HG03045 (cell line): ENCODE measurements at regions not wholly inside any gene's neighbourhood (a gene's known extent, or its start where the extent isn't known, plus 50 kb on each side); places are given as distances from the start of the nearest gene placed in this dataset.
A peak's percentile ranks its signal among the peaks of the same experiment; 100 is the strongest.

Experiments
- ATAC-seq: cut with Tn5 transposase; IDR thresholded peaks from one replicate; pipeline ENCODE4 v1.9.1; 2021; ENCODE audit warnings: mild to moderate bottlenecking, moderate library complexity; ENCODE audit not compliant: unreplicated experiment

DNA sequence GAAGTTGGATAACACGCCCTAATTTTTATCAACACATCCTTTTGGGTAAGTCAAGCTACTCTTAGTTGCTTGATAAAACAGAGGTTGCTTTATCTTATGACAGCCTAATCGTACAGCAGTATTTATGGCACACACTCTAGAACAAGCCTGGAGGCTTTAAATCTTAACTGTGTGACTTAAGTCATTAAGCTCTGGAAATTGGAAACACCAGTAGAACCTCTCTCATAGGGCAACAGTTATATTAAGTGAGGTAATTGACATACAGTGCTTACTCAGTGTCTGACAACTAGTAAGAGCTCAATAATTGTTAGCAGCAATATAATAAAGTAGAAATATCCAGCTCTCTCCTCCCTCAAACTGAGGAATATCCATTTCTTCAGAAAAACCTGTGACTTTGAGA lies 808.9 kb upstream of the WWC1 start:
- ATAC-seq, result no peak

DNA sequence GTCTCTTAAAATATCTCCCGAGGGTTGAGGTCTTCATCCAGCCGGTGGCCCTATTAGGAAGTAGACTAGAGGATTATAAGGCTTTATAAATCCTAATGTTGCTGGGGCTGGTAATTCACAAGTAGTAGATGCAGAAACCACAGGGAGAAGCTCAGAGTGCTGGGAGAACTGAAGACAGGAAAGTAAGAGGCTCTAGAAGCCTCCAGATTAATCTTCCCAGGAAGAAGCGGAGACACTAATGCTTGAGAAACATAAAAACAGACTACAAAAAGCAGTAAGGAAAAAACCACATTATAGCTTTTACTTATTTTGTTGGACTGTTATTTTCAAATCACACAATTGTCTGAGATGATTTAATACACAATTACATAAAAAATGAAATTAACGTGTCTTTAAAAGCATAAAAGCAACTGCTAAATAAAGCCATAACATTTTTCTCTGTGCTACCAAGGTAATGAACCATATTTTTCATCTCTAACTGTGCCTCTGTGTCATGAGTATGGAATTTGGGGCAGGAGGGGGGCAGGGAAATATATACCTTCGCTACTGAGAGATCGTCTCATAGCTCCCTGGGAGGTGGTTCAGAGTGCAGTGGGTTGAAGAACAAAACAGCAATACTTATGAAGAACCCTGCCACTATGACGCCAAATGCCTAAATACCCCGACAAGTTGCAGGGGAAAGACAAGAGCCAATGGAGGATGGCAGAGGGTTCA lies 806.2 kb upstream of the WWC1 start:
- no peak for ATAC-seq

DNA sequence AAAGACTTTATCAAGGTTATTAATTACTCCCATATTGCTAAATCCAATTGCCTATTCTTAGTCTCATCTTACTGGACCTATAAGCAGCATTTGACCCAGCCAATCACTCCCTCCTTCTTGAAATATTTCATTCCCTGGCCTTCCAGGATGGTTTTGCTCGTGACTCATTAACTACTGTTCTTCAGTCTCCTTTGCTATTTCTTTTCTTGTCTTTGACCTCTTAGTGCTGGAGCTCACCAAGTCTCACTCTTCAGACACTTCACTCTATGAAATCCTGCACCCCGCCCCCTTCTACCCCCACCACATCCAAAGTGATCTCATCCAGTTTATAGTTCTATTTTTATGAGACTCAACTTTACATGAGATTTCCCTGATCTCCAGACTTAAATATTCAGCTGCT lies 803.1 kb upstream of the WWC1 start:
- ATAC-seq, result no peak

DNA sequence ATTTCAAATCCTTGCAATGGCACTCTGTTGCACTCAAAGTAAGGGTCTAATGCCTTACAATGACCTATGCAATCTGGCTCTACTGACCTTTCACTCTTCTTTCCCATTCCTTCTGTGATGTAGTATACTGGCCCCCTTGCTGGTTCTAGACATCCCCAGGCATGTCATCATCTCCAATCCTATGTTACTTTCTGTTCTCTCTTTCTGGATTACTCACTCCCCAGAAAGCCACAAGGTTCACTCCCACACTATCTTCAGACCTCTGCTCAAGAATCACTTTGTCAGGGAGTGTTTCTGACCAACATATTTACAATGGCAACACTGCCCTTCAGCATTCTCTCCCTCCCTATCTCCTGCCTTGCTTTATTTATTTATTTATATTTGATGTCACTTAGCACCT lies 802.2 kb upstream of the WWC1 start:
- ATAC-seq, result peak; percentile 90

DNA sequence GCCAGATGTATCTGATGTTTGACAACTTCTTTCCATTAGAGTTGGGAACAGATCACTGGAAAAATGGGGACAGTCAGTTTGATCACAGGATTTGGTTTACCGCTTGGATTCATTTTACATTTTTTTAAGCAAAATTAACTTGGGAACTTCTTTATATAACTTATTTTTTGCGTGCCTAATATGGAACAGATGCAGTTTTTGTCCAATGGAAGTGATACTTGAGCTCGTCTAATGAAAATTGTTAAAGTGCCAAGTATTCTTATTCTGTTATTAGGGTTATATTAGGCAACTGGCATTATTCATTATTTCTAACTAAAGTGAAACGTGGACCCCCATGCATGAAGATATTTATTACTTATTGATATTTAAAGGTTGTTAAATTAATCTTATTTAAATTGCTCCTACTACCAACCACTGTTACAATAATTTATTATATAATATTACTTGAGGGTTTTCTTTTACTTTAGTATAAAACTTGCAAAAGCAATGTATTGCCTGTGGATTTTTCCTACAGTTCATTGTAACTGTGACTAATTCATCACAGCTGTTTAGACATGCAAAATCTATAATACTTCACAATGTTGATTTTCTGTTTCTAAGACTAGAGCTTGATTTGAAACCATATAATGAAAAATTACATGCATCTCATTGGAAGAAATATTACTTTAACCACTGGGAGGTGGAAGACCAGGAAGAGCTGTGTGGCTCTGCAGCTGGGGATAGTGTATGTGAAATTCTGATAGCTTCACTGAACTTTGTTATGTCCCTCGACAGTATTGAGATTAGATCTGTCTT lies 787.3 kb upstream of the WWC1 start:
- ATAC-seq, result no peak

DNA sequence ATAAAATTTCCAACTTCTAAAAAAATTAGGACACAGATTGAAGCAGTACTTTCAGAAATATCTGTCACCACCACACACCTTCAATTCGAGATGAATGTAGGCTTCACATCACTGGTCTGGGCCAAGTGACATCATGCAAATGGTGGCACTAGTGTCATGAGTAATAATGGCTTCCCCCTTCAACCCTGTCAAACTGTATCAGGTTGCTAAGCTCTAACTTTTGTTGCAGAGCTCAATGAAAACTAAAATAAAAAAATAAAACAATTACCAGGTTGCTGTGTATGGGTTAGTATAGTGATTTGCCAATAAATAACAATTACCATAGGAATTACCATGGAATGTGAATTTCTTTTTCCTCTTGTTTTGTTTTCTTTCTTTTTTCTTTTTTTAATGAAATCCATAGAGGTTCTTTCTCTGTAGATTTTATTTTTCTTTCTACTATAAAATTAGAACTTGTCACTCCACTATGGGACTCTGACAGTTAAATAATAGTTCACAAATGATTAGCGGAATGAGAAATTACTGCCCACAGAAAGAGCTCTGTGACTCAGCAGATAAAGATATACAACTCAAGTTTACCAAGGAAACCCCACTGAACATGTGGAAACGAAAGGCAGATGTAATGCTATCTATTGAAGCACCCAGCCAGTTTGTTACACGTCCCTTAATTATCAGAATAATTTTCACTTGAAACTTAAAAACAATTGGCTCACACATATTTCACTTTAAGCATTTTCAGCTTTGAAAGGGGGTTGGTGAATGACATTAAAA lies 783.8 kb upstream of the WWC1 start:
- ATAC-seq, result no peak

DNA sequence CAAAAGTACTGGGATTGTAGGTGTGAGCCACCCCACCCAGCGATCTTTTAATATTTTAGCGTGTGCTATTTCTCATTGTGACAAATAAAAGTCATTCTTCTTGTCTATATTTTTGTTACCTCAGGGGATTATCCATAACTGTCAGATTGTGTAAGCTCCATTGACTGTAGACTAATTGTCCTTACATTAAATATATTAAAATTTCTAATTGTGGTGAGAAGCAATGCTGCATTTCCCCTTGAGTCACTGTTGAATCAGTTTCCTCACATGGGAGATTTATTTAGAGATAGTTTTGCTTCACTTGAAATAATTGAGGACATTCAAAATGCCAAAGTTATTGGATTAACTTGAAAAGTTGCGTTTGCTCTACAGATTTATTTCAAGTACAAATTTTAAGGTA lies 782.4 kb upstream of the WWC1 start:
- no peak for ATAC-seq

DNA sequence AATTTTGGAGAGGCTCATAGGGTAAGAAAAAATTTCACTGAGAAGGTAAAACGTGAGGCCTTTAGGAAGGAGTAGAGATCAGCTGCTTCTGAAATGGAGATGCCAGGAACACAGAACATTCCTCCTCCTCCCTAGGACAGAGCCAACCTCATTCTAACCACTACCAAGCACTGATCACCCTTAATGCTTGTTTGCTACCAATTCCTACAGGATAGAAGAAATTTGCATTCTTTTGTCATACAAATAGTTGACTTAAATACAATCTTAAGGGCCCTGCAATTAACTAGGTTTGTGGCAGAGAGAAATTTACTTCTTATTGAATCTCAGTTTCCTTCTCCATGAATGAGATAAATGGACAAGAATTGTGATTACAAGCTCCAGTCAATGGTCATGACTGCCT lies 780.2 kb upstream of the WWC1 start:
- ATAC-seq, result no peak

DNA sequence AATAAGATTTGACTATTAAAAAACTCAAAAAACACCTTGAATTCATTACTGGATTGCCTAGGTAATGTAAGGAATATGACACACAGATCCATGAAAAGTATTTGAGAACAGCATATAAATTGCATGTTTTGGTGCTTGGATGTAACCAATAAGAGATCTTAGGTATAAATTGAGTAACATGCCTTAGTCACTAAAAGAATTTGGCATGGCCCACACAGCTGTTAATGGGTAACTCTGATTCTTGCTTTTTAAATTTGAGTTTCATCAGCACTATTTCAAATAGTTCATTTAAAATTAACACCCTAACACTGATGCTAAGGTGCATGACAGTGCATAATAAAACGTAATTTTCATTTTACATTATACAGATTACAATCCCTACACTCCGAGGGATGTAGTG lies 779.3 kb upstream of the WWC1 start:
- ATAC-seq, result no peak

DNA sequence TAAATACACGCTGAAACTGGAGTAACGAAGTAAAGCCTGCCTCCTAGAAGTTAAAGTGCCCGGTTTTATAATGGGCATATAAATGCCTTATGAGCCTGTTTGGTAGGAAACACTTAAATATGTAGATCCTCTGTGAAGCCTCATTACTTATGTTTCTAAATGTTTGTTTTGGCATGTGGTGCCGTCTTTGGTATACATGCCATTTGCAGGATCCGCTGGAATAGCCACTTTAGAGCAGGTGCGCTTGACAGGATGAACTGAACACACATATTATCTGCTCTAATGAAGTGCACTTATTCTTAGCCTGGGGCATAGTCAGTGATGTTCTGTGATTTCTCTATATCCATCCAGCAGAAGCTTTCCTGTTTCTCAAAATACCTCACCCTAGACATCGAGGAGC lies 778.1 kb upstream of the WWC1 start:
- no peak for ATAC-seq

DNA sequence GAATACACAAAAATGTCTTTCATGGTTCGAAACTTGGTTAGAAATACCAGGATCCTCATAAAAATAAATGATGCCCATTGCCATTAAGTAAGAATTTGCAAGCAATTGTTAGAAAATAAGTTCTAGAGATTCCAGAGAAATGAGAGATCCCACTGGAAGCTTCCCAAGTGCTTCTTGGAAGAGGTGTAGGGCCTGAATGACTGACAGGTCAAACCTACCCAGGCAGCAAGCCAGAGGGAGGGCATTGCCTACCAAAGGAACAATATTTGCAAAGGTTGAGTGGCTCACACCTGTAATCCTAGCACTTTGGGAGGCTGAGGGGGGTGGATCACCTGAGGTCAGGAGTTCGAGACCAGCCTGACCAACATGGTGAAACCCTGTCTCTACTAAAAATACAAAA lies 777.0 kb upstream of the WWC1 start:
- ATAC-seq, result no peak

DNA sequence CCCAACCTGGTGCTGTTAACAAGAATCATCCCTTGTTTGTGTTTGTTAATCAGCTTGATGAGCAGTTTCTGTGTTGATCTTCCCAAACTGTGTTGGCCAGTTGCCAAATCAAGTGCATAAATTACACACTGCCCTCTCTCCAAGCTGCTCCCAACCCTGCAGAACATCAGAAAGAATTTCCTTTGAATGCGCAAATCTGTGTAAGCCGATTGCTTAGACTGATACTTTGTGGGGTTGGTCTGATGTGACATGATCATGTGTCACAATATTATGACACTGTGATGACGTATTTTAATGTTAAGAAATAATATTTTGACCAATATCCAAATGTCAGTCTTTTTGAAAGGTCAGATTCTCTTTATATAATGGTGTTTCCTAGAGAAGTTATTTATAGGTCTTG lies 766.4 kb upstream of the WWC1 start:
- no peak for ATAC-seq

DNA sequence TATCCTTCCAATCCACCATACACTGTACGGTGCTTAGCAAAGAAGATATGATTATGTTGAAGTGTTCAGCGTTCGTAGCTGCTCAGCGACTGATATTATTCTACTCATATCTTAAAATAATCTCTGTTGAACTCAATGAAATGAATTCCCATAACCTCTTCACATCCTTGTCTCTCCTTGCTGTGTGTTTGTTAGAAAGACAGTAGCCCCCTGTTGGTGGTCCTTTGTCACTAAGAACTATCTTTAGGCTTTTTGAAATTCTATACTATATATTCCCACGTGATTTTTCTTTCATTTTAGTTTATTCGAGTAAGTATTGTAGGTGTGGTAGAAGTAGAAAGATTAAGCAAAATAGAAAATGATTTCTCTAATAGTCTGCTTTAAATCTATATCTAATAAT lies 762.8 kb upstream of the WWC1 start:
- no peak for ATAC-seq

DNA sequence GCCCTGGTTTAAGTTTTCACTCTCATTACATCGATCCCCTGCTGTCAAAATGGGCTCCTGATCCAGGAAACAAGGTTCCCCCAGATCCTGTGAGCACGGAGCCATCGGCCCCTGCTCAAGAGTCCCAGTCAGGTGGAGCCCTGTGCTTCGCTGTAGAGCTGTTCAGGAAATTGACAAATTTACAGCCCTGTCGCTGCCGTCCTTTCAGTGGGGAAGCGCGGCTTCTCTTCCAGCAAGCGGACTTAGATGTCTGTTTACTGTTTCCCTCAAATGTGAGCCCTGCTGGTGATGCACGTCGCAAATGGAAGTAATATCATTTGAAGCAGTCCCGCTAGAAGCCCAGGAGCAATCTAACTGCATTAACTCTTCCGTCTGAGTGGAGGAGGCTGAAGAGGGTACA lies 760.9 kb upstream of the WWC1 start:
- ATAC-seq, result no peak

DNA sequence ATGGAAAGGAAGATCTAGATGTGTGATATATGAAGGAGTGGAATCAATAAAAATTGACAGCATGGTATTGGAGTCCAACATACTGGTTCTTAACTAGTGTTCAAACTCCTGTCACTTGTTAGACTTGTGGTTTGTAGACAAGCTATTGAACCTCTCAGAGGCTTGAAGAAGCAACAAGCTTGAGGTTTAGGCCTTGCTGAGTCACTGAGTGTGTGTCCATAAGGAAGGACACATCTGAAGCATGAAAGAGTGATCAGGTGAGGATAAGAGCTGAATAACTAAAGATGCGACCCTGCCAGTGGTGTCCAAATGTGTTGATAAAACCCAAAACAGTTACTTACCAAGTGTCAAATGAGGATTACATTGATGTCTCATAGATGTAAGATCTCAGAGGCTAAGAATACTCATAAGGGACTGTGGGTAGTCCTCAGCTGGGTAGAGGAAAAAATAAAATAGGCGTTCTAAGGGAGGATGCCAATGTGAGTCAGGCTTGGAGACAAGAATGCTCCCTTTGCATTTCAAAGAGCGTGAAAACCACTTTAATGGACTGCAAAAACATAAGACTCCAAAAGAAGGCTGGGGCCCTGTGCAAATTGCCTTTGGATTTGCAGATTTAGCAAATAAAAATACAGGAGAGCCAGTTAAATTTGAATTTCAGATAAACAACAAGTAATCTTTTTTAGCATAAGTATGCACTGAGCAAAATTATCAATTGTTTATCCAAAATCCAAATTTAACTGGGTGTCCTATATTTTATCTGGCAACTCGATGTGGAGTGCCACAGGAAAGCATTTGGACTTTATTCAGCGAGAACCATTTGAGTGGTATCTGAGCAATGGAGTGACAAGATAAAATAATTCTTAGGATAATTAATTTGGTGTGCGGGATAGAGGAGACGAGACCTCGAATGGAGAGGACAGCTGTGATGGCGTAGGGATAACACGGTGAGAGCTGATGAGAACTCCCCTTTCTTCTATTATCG lies 757.3 kb upstream of the WWC1 start:
- ATAC-seq, result no peak

DNA sequence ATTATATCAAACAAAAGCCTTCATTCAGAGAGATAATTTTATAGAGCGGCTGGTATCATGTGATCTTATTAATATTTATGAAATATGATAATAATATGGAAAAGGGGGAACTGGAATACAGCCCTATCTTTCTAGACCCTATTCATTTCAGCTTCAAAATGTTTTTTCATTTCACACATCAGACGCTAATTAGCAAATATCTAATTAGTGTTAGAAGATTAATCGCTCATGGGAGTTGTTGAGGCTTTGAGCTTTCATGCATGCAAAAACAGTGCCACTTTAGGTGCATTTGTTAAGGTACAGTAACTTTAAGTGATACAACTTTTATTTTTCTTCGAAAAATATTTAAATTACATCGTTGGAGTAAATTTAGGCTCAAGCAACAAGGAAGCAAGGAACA lies 751.7 kb upstream of the WWC1 start:
- no peak for ATAC-seq

DNA sequence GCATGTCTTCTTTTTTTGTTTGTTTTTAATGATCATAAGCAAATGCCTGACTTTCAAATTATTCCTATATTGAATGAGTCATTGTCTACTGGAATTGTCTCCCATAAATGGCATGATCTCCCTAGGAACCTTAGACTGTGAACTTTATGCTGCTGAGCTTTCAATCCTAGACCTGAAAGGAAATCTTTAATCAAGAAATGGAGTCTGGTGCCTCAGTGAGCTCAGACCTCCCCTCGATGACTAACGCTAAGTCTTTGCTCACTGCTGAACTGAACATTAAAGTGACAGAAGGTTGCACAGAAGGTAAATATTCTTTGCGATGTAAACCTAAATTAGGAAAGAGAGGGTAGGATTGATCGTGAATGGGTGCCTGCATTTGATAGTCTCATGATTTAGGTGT lies 745.2 kb upstream of the WWC1 start:
- no peak for ATAC-seq

DNA sequence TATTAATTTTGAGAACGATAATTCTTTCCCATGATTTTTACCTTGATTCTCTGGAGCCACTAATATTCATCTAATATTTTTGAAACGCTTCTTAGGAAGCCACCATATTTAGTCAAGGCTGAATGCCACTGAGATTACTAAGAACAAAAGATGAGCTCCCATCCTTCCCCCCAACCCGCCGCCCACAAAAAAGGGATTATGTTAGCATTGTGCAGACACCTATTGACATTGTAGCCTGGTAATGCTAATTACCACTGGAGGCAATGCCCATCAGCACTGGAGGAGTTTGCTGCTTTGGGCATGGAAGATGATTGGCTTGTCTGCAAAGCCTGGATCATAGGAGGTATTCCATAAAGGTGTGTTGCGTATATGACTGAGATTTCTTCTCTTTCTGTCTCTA lies 739.1 kb upstream of the WWC1 start:
- ATAC-seq, result no peak

DNA sequence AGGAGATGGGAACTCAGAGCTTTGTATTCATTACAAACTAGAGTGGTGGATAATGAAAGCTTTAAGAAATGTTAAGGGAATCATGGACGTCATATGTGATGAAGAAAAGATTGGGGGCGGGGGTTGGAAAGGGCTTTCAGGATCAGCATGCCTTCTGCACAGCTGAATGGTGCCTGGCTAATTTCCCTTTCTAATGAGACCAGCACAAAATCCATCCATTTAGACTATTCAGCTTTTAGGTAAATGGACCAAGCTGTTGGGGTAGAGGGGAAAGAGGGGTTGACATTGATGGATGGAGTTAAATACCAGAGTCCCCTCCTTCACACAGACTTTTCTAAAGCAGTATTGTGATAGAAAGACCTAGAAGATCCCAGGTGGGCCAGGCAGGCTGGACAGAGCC lies 737.9 kb upstream of the WWC1 start:
- ATAC-seq, result no peak

DNA sequence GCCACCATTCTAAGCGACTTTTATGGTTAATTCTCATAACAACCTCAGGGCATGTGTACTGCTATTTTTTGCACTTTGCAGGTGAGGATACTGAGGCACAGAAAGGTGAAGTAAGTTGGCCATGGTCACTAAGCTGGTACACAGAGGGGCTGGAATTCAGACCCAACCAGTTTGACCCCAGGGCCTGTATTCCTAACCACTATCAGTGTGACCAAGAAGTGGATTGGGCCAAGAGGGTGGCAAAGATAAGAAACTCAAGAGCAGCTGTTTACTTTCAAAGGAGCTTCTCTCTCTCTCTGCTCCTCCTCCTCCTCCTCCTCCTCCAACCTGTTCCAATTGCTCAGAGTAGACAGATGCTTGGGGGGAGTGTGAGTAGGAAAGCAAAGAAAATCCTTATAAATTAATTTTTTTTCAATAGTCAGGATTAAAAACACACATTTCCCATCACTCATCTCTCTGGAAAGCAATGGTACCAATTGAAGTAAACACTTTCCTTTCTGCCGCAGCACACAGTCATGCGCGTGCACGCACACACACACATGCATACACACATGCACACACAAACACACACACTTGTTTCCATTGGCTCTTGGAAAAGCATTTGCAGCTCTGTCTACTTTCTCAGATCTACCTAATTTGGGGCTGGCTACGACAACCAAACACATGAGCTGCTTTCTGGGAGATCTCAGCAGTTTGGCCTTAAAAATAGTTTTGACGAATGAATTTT lies 736.7 kb upstream of the WWC1 start:
- no peak for ATAC-seq
